ENCODE measurements at regions not wholly inside any gene's neighbourhood (a gene's known extent, or its start where the extent isn't known, plus 50 kb on each side); places are given as distances from the start of the nearest gene placed in this dataset.
"Not testable (repeated sequence)": the region's sequence is repeated elsewhere in the genome, so short reads cannot be mapped to it uniquely, and the experiment has no call there.

GRCh38 chrX:109782994-109783700, 50.1 kb upstream of the ACSL4 start:
- no peak for DNase-seq

- no peak for DNase-seq
These were observed 50.6 kb upstream of the ACSL4 start for GRCh38 chrX:109783701-109784079.

- DNase-seq, result no peak
These were observed 52.0 kb upstream of the ACSL4 start for GRCh38 chrX:109785053-109785452.

- not testable (repeated sequence) for DNase-seq
These were observed 57.5 kb upstream of the ACSL4 start for GRCh38 chrX:109790511-109790910.

GRCh38 chrX:109793191-109793590, 60.1 kb upstream of the ACSL4 start:
- no peak for DNase-seq

GRCh38 chrX:109795682-109796081, 62.6 kb upstream of the ACSL4 start:
- DNase-seq, result no peak

- no peak for DNase-seq
These were observed 64.4 kb upstream of the ACSL4 start for GRCh38 chrX:109797311-109797975.

GRCh38 chrX:109812236-109812635, 79.2 kb upstream of the ACSL4 start:
- DNase-seq, result no peak

GRCh38 chrX:109813236-109813635, 80.2 kb upstream of the ACSL4 start:
- DNase-seq, result no peak

- DNase-seq, result peak; percentile 17 to 57
These were observed 85.9 kb upstream of the ACSL4 start for GRCh38 chrX:109818976-109819375.

- no peak for DNase-seq
These were observed 89.8 kb upstream of the ACSL4 start for GRCh38 chrX:109822861-109823260.

GRCh38 chrX:109826954-109827708, 94.1 kb upstream of the ACSL4 start:
- DNase-seq, result no peak

GRCh38 chrX:109827772-109828171, 94.7 kb upstream of the ACSL4 start:
- no peak for DNase-seq

GRCh38 chrX:109830157-109830703, 97.2 kb upstream of the ACSL4 start:
- no peak for DNase-seq

- DNase-seq, result no peak
These were observed 97.7 kb upstream of the ACSL4 start for GRCh38 chrX:109830704-109831206.

GRCh38 chrX:109831326-109831985, 98.4 kb upstream of the ACSL4 start:
- no peak for DNase-seq

GRCh38 chrX:109839694-109840567, 106.9 kb upstream of the ACSL4 start:
- no peak for DNase-seq

- no peak for DNase-seq
These were observed 107.5 kb upstream of the ACSL4 start for GRCh38 chrX:109840585-109840984.

GRCh38 chrX:109841257-109841656, 108.2 kb upstream of the ACSL4 start:
- DNase-seq, result no peak

- no peak for DNase-seq
These were observed 109.0 kb upstream of the ACSL4 start for GRCh38 chrX:109841869-109842579.

GRCh38 chrX:109842611-109843010, 109.6 kb upstream of the ACSL4 start:
- DNase-seq, result no peak
